Stomach (tissue), 4 donors: ENCODE measurements at regions not wholly inside any gene's neighbourhood (a gene's known extent, or its start where the extent isn't known, plus 50 kb on each side); places are given as distances from the start of the nearest gene placed in this dataset.
"Not testable (repeated sequence)": the region's sequence is repeated elsewhere in the genome, so short reads cannot be mapped to it uniquely, and the experiment has no call there.

Experiments used
- CTCF ChIP-seq, 7 experiments: fragments of 450-650 bp in 4 of 7; fragments of 200-600 bp in 3 of 7; sonication (generic) in 3 of 7; IDR thresholded peaks; one replicate each; pipeline ENCODE4 v1.5.1; 2016 to 2019; ENCODE audit warnings: antibody characterized with exemption in 7 of 7, control low read depth in 2 of 7, mild to moderate bottlenecking in 1 of 7
- POLR2A ChIP-seq, 4 donors: fragments of 450-650 bp; IDR thresholded peaks; one replicate each; pipeline ENCODE4 v1.6.1; 2016; ENCODE audit warnings: antibody characterized with exemption in 4 of 4, control low read depth in 2 of 4, mild to moderate bottlenecking in 1 of 4, moderate library complexity in 1 of 4

GRCh38 chr6:58047865-58048264 lies 730.4 kb downstream of the PRIM2 start:
- not testable (repeated sequence) for TF ChIP-seq CTCF, POLR2A (IDR thresholded peaks at IDR 0.05)
